ENCODE measurements at regions not wholly inside any gene's neighbourhood (a gene's known extent, or its start where the extent isn't known, plus 50 kb on each side); places are given as distances from the start of the nearest gene placed in this dataset.

- no peak for TF ChIP-seq CTCF (IDR thresholded peaks at IDR 0.05)
- no peak for TF ChIP-seq SIN3A (IDR thresholded peaks at IDR 0.05; ENCODE audit: borderline replicate concordance, insufficient read depth, low read depth, low read length)
- TF ChIP-seq REST (IDR thresholded peaks at IDR 0.05; ENCODE audit: insufficient read depth in 1 of 2, low read depth in 2 of 2, low read length in 1 of 2): no peak
- CTCF ChIA-PET: interaction anchor here (0.8 kb wide), 1 partner anchor 16 kb away, joined by 3 read pairs; no protein-coding TSS in a partner anchor
- no peak for ATAC-seq
- intact Hi-C loops (cut with micrococcal nuclease; ENCODE audit: unreplicated experiment): no loop called here
- no peaks in the 10 kb centered on the region for H3K36me3 ChIP-seq (ENCODE audit: control insufficient read depth, insufficient read depth, low read length)
- H3K27ac ChIP-seq (ENCODE audit: low read length): no peak overlapping the region
- no peaks in the 10 kb centered on the region for H3K27me3 ChIP-seq (ENCODE audit: control insufficient read depth, insufficient read depth, low read length)
- H3K4me1 ChIP-seq (ENCODE audit: control insufficient read depth, insufficient read depth, low read length): no peaks in the 10 kb centered on the region
- POLR2A ChIA-PET: no interaction called here
- DNase-seq (ENCODE audit: low read depth, low spot score): peak; percentile 24
- no TSS peak for BruUV-seq (replicated peaks)
- H3K9me3 ChIP-seq (ENCODE audit: control insufficient read depth, insufficient read depth, low read depth, low read length): no peaks in the 10 kb centered on the region
- in situ Hi-C loops (cut with HindIII; ENCODE audit: low pct_unique_long_range_greater_than_20kb, low sequenced_read_pairs): no loop called here
- H3K4me3 ChIP-seq (ENCODE audit: low read depth in 2 of 2, low read length in 2 of 2): peak overlapping the region in 1 of 2 experiments; percentile 5; a peak in 1 of 4 replicates
Observed at GRCh38 chr17:62876673-62877405, 68.7 kb upstream of the MARCHF10 start.

- H3K27ac ChIP-seq (ENCODE audit: low read length): no peak overlapping the region
- DNase-seq (ENCODE audit: low read depth, low spot score) (no peak), ATAC-seq (no peak)
- ChIA-PET POLR2A (no interaction called here), CTCF (no interaction called here)
- BruUV-seq (replicated peaks): no TSS peak
- H3K36me3 ChIP-seq (ENCODE audit: control insufficient read depth, insufficient read depth, low read length): no peaks in the 10 kb centered on the region
- no peaks in the 10 kb centered on the region for H3K27me3 ChIP-seq (ENCODE audit: control insufficient read depth, insufficient read depth, low read length)
- in situ Hi-C loops (cut with HindIII; ENCODE audit: low pct_unique_long_range_greater_than_20kb, low sequenced_read_pairs): no loop called here
- TF ChIP-seq POLR2AphosphoS5 (IDR thresholded peaks at IDR 0.05; ENCODE audit: low read depth, low read length) (no peak), TCF7L2 (IDR thresholded peaks at IDR 0.05; ENCODE audit: low read depth, low read length) (no peak), CTCF (IDR thresholded peaks at IDR 0.05) (no peak), SIN3A (IDR thresholded peaks at IDR 0.05; ENCODE audit: borderline replicate concordance, insufficient read depth, low read depth, low read length) (no peak), REST (IDR thresholded peaks at IDR 0.05; ENCODE audit: insufficient read depth in 1 of 2, low read depth in 2 of 2, low read length in 1 of 2) (no peak)
- intact Hi-C loops (cut with micrococcal nuclease; ENCODE audit: unreplicated experiment): no loop called here
- no peaks in the 10 kb centered on the region for H3K4me1 ChIP-seq (ENCODE audit: control insufficient read depth, insufficient read depth, low read length)
- no peak overlapping the region for H3K4me3 ChIP-seq (ENCODE audit: low read depth in 2 of 2, low read length in 2 of 2)
- no peaks in the 10 kb centered on the region for H3K9me3 ChIP-seq (ENCODE audit: control insufficient read depth, insufficient read depth, low read depth, low read length)
Observed at GRCh38 chr17:62876063-62876462, 67.9 kb upstream of the MARCHF10 start.
